HG02610 (cell line): ENCODE measurements at regions not wholly inside any gene's neighbourhood (a gene's known extent, or its start where the extent isn't known, plus 50 kb on each side); places are given as distances from the start of the nearest gene placed in this dataset.

Experiments
- ATAC-seq: cut with Tn5 transposase; IDR thresholded peaks from one replicate; pipeline ENCODE4 v1.9.1; 2021; ENCODE audit warnings: mild to moderate bottlenecking, moderate library complexity; ENCODE audit not compliant: unreplicated experiment

GRCh38 chr3:124234852-124235252 lies 242.9 kb upstream of the ROPN1 start:
- no peak for ATAC-seq

DNA sequence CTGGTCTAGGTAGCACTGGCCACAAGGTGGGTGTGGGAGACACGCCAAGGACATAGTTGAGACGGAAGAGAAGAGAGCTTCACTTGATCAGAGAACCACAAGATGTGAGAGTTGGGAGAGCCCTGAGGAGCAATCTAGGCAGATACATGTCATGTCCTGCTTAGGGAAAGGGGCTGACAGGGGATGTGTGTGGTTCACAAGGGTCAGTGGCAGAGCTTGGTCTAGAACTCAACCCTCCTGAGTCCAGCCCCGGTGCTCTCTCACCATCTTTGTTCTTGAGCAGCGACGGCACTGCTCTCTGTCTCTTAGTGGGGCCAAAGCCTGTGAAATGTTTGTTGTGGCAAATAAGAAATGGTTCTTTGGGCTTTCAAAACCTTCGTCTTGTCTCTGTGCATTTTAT lies 243.5 kb upstream of the ROPN1 start:
- no peak for ATAC-seq

GRCh38 chr3:124243177-124243859 lies 251.4 kb upstream of the ROPN1 start:
- ATAC-seq = no peak

DNA sequence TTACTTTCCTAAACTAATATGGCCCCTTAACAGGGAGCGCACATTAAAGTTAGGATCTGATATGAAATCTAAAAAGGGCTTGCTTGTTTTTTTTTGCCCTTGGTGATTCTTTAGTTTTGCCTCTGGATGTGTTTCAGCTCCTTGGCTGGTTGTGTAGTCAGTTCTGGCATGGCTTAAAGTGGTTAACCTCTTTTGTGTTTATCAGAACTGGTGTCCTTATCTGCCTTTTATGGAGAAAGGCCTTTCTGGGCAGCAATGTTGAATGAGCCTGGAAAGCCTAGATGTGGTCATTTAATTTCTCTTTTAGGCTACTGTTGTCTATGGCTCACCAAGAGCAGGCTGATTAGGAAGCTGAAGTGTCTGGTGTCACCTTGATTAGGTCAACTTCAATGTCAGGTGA lies 254.5 kb upstream of the ROPN1 start:
- no peak for ATAC-seq

DNA sequence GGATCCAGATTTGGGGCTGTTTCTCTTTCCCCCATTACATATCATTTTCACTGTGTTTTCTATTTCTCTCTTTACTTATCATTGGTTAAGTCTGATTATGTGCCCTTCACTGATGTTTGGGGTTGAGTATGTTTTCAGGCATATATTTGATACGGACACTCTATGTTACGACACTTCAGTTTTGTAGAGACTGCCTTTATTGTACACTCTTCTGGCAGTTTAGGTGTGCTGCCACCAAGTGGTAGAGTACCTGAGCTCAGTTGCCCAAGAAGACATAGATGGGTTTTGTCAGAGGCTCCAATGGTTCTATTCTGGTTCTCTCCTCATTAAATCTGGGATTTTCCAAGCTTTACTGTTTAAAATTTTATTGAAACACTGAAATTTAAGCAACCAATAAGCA lies 255.0 kb upstream of the ROPN1 start:
- no peak for ATAC-seq

DNA sequence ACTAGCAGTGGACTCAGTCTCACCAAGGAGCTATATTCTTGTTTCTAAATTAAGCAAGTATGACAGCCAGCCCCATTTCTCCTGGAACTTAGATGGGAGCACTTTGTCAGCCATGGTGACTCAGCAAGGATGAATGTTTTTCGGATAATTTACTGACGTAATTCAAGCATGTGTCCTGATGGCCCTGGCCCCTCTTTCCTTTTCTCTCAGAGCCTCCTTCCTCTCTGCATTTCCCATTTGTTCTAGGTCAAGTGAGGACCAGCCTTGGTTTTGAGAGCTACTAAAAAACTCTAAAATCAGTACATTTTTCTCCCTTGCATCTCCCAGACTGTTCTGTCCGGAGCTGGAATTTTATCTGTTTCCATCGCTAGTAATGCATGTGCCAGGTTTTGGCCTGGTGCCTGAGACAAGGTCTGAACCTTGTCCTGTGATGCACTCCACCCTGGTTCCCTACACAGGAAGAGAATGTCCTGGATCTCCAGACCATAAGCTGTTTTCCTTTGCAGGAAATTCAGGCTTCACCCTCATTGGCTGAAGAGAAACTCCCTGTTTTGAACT lies 256.6 kb upstream of the ROPN1 start:
- no peak for ATAC-seq

- no peak for ATAC-seq
Measured at GRCh38 chr3:124249038-124249437, 257.1 kb upstream of the ROPN1 start.

- no peak for ATAC-seq
Measured at GRCh38 chr3:124250053-124250452, 258.1 kb upstream of the ROPN1 start.

GRCh38 chr3:124256156-124256555 lies 264.2 kb upstream of the ROPN1 start:
- no peak for ATAC-seq

DNA sequence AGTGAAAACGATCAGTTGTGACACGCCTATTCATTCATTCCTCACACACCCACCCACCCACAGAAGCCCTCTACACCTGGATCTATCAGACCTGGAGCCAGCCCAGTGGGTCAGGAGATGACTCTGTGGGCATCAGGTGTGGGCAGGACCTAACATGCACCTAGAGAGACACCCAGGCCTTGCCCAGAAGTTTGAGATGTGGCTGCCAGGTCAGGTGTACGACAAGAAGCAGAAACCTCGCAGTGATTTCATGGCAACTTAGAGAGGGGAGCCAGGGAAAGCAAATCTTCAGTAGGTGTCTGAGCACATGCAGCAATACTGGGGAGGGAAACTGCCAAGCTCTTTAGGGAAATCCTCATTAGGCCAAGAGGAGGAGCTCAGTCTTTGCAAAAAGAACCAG lies 264.7 kb upstream of the ROPN1 start:
- no peak for ATAC-seq

- peak; percentile 54 for ATAC-seq
Measured at GRCh38 chr3:124257336-124257864, 265.5 kb upstream of the ROPN1 start.

DNA sequence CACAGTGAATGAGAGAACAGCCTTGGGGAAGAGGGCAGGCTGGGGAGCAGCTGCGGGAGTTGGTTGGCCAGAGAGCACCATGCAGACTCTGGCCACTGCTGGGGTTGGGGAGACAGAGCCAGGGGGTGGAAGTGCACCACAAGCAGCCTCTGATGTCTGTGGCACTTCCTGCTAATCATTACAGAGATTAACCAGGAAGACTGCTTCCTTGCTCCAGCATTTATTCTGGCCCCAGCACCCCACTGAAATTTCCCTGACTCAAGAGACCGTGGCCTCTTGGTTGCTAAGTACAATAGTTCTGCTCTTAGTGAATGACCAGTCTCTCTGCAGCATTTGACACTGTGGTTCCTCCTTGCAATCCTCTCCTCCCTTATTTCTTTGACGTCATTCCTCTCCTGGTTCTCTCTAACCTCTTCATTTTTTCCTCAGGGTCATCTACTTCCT lies 266.2 kb upstream of the ROPN1 start:
- ATAC-seq = no peak

GRCh38 chr3:124260206-124260915 lies 268.4 kb upstream of the ROPN1 start:
- peak; percentile 67 for ATAC-seq

- ATAC-seq = no peak
Measured at GRCh38 chr3:124261306-124261705, 269.4 kb upstream of the ROPN1 start.

DNA sequence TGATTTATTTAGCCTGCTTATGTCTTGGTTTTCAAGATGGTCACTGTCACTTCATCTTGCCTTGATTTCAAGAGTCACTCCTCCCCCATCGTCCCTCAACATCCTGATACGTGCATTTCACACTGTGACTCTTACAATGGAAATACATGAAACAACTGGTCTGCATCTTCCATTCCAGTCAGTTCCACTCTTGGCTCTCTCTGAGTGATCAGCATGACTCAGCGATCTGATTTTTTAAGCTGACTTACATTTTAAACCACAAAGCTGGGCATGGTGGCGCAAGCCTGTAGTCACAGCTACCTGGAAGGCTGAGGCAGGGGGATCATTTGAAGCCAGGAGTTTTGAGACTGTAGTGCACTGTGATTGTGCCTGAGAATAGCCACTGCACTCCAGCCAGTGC lies 271.2 kb upstream of the ROPN1 start:
- ATAC-seq = no peak

GRCh38 chr3:124264346-124264745 lies 272.4 kb upstream of the ROPN1 start:
- no peak for ATAC-seq

GRCh38 chr3:124266487-124266886 lies 274.6 kb upstream of the ROPN1 start:
- no peak for ATAC-seq

GRCh38 chr3:124267406-124267805 lies 275.5 kb upstream of the ROPN1 start:
- no peak for ATAC-seq

DNA sequence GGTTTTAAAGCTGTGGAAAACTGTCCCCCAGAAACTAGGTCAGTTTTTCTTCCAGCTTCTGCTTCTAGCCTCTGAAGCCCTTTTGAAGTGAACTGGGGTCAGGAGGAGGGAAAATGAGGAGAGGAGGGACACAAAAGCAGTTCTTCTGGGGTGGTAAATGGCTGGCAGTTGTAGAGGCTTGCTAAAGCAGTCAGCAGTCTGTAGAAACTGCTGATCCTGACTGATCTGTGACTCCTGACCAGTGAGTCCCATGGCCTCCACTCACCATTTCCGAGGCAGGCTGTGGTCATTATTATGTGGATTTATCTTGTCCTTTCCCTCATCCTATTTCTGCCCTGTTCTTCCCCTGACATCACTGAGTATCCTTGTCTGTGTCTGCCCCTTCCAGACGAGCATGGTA lies 276.4 kb upstream of the ROPN1 start:
- ATAC-seq = no peak

DNA sequence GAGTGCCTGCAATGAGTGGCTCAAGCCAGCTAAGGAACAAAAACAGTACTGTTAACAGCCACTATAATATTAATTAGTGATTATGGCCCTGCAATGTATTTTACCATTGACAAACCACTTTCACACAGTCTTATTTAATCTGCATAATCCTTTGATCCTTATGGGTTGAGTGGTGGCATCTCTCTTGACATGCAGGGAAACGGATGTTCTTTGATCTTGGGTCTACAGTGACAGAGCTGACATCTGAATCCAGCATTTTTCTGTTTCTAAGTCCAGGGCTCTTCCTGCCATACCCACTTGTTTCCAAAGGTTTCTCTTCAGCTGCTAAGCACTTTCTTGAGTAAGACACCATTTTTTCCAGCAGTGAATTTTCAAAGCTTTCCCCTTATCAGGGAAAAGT lies 277.7 kb upstream of the ROPN1 start:
- no peak for ATAC-seq

GRCh38 chr3:124272605-124273151 lies 280.8 kb upstream of the ROPN1 start:
- no peak for ATAC-seq

DNA sequence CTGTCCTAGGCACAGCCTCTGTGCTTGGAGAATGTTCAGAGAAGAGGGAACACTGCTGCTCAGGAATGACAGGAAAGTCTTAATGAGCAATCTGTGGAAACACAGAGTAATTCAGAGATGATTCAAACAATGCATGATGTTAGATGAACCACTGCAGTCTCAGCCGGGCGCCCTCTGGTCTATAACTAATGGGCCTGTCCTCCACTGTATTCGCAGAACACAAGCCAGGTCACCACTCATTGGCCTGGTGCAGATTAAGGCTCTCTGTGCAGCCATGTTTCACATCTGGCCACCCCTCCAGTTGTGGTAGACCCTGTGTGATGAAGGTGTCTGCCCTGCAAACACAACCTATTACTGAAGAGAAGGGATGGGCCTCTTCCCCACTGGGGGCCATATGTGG lies 281.7 kb upstream of the ROPN1 start:
- no peak for ATAC-seq
